ENCODE measurements at regions not wholly inside any gene's neighbourhood (a gene's known extent, or its start where the extent isn't known, plus 50 kb on each side); places are given as distances from the start of the nearest gene placed in this dataset.

DNA sequence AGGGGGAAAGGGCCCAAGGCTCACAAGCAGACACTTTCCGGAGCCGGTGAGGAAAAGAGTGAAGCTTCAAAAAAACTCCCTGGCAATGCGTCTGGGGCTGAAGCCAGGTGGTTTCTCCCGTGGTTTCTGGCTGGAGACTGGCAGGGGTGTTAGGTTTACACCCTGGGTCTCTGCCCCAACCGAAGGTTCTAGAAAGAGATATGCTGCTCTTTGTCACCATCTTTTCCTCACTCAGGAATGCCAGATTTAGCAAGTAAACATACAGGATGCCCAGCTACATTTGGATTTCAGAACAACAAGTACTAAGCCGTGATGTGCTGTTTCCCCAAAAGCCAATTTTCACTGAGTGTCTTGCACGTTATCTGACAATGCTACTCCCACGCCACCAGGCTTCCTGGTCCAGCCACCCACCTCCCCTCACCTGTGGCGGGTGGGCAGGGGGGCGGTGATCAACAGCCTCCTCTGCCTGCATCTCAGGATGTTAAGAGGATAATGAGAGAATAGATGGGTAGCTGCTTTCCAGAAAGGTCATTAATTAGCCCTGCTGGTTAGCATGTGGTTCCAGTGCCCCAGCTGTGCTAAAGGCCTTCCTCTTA, 69.6 kb upstream of the OLIG2 start:
- no peak overlapping the region for H3K4me3 ChIP-seq (ENCODE audit: extremely low read depth in 1 of 4, insufficient read depth in 2 of 4, low read depth in 3 of 4, low read length in 4 of 4)
- peaks cover 0 to 16% (median 6%) of the 10 kb centered on the region in 4 experiments; a peak in 5 of 7 replicates for H3K4me1 ChIP-seq (replicated peaks in 1 of 4; ENCODE audit: control insufficient read depth in 3 of 4, insufficient read depth in 4 of 4, low read length in 3 of 4)
- H3K23me2 ChIP-seq (ENCODE audit: low read depth, low read length) = no peaks in the 10 kb centered on the region
- TF ChIP-seq SIX5 (IDR thresholded peaks at IDR 0.05; ENCODE audit: low read depth, low read length) (no peak), SUZ12 (IDR thresholded peaks at IDR 0.05; ENCODE audit: low read length) (no peak), RNF2 (IDR thresholded peaks at IDR 0.05; ENCODE audit: borderline replicate concordance, low read depth, low read length, missing control alignments, poor library complexity, severe bottlenecking) (no peak), CHD1 (IDR thresholded peaks at IDR 0.05; ENCODE audit: low read depth, low read length) (no peak), CTBP2 (IDR thresholded peaks at IDR 0.05; ENCODE audit: borderline replicate concordance, insufficient read depth, insufficient read length, low read length) (no peak), RXRA (IDR thresholded peaks at IDR 0.05; ENCODE audit: insufficient read depth, low read depth, low read length) (no peak), RAD21 (IDR thresholded peaks at IDR 0.05 in 1 of 2, conservative IDR thresholded peaks at IDR 0.05 in 1 of 2; ENCODE audit: low read depth in 2 of 2, low read length in 2 of 2) (no peak), TAF1 (IDR thresholded peaks at IDR 0.05; ENCODE audit: low read depth, low read length) (no peak), POU5F1 (IDR thresholded peaks at IDR 0.05; ENCODE audit: low read depth, low read length) (no peak), ZNF274 (IDR thresholded peaks at IDR 0.05; ENCODE audit: borderline replicate concordance, extremely low read depth, low read length) (no peak), BRCA1 (IDR thresholded peaks at IDR 0.05; ENCODE audit: low read depth, low read length) (no peak), SP4 (IDR thresholded peaks at IDR 0.05; ENCODE audit: low read length) (no peak), KDM5A (IDR thresholded peaks at IDR 0.05; ENCODE audit: low read length) (no peak), TEAD4 (IDR thresholded peaks at IDR 0.05; ENCODE audit: low read depth, low read length) (no peak)

More for the DNA sequence above, 69.6 kb upstream of the OLIG2 start:
- Histone ChIP-seq H3K9ac (replicated peaks in 1 of 4; ENCODE audit: extremely low read depth in 1 of 4, low read depth in 3 of 4, low read length in 3 of 4) (no peak overlapping the region), H4K5ac (ENCODE audit: insufficient read length, low read depth, low read length) (no peak overlapping the region), H3K4ac (replicated peaks; ENCODE audit: insufficient read length, low read depth, low read length) (no peak overlapping the region), H3K27me3 (replicated peaks in 1 of 4; ENCODE audit: control insufficient read depth in 3 of 4, extremely low read depth in 1 of 4, insufficient read depth in 3 of 4, low read length in 3 of 4) (no peaks in the 10 kb centered on the region), H3K36me3 (ENCODE audit: control insufficient read depth in 2 of 4, insufficient read depth in 4 of 4, low read length in 3 of 4) (no peaks in the 10 kb centered on the region), H2BK120ac (replicated peaks; ENCODE audit: low read depth, low read length) (no peak overlapping the region), H2BK20ac (ENCODE audit: low read length) (no peak overlapping the region), H3K27ac (ENCODE audit: low read depth, low read length) (no peak overlapping the region), H3K79me2 (ENCODE audit: control insufficient read depth in 1 of 2, insufficient read depth in 2 of 2, low read length in 2 of 2) (no peaks in the 10 kb centered on the region), H3K23ac (ENCODE audit: insufficient read length) (no peak overlapping the region), H3K4me2 (ENCODE audit: insufficient read depth in 1 of 2, low read depth in 2 of 2, low read length in 2 of 2) (no peak overlapping the region), H3K14ac (ENCODE audit: insufficient read length) (no peak overlapping the region), H3K79me1 (ENCODE audit: low read depth, low read length) (no peaks in the 10 kb centered on the region), H2AFZ (ENCODE audit: low read length) (peak overlapping the region; percentile 55; the same call in 1 of the 2 replicates), H4K20me1 (replicated peaks in 1 of 2; ENCODE audit: control insufficient read depth in 1 of 2, insufficient read depth in 2 of 2, low read length in 2 of 2) (no peaks in the 10 kb centered on the region), H2AK5ac (ENCODE audit: low read depth, low read length) (no peak overlapping the region), H3K9me3 (ENCODE audit: insufficient read depth in 2 of 2, low read depth in 1 of 2, low read length in 1 of 2) (no peaks in the 10 kb centered on the region), H4K8ac (ENCODE audit: extremely low read depth, insufficient read depth, low read length) (no peak overlapping the region; the same call in 1 of the 2 replicates), H3K56ac (replicated peaks; ENCODE audit: insufficient read length, low read depth, low read length) (no peak overlapping the region), H2BK12ac (ENCODE audit: low read depth, low read length) (no peak overlapping the region), H2BK15ac (ENCODE audit: low read length) (no peak overlapping the region), H2BK5ac (ENCODE audit: low read depth, low read length) (no peak overlapping the region; the same call in 1 of the 2 replicates), H4K91ac (replicated peaks; ENCODE audit: insufficient read length, low read length) (no peak overlapping the region), H3K18ac (ENCODE audit: extremely low read depth, low read length) (no peak overlapping the region)
- FAIRE-seq (no peak), DNase-seq (ENCODE audit: low read depth in 1 of 2, low spot score in 2 of 2) (no peak)
- WGBS, 2 experiments (ENCODE audit: extremely low coverage in 1 of 2, insufficient coverage in 1 of 2, insufficient read length in 1 of 2, insufficient replicate concordance in 2 of 2, low coverage in 1 of 2, low lambda C conversion rate in 2 of 2, missing lambda C conversion rate in 1 of 2) = 82% methylated on average over 10 of the region's 10 CpGs; no CpG with 5 or more reads in 1 of the 2 experiments
- POLR2A ChIA-PET (ENCODE audit: partially characterized antibody) = interaction anchor here (0.6 to 1.1 kb wide), 2 partner anchors 12 to 1084 kb away, joined by 3 read pairs; no protein-coding TSS in a partner anchor
- CTCF ChIA-PET (ENCODE audit: partially characterized antibody) = interaction anchor here (1.1 to 2.6 kb wide), 5 partner anchors 16 to 171 kb away, joined by 3 to 8 read pairs (median 5); no protein-coding TSS in a partner anchor
